WTC11 (cell line): ENCODE measurements at regions not wholly inside any gene's neighbourhood (a gene's known extent, or its start where the extent isn't known, plus 50 kb on each side); places are given as distances from the start of the nearest gene placed in this dataset.

Experiments used
- CTCF ChIP-seq: fragments of 200-600 bp; IDR thresholded peaks from 2 replicates; pipeline ENCODE4 v1.8.0; 2022; ENCODE audit warnings: antibody characterized with exemption
- MAX ChIP-seq: sonication (generic); formaldehyde crosslinking; IDR thresholded peaks from 2 replicates; pipeline ENCODE4 v1.8.0; 2022; ENCODE audit warnings: mild to moderate bottlenecking, missing genetic modification reagents

- TF ChIP-seq CTCF (no peak), MAX (CRISPR knock-in tag) (no peak)
These were observed 3933.6 kb downstream of the SRGAP2C start for GRCh38 chr1:125118147-125118993.
